GM23338 (cell line): ENCODE measurements at regions not wholly inside any gene's neighbourhood (a gene's known extent, or its start where the extent isn't known, plus 50 kb on each side); places are given as distances from the start of the nearest gene placed in this dataset.

ENCODE experiments used
- ATAC-seq: fragments of 200-7000 bp; cut with Tn5 transposase; 3 replicates; pipeline ENCODE4 v1.9.1; 2020
- DNase-seq: peaks from one replicate; pipeline ENCODE4 v3.0.0-alpha.2; 2015; ENCODE audit warnings: low spot score
- H2AFZ ChIP-seq: fragments of 200-600 bp; sonication (generic); 2 replicates; pipeline ENCODE4 v1.8.0; 2016; ENCODE audit warnings: antibody characterized with exemption, mild to moderate bottlenecking, moderate library complexity
- H3F3A ChIP-seq: fragments of 200-600 bp; sonication (generic); replicated peaks from 2 replicates; pipeline ENCODE4 v1.8.0; 2017; ENCODE audit warnings: antibody characterized with exemption, mixed run types, low read depth
- H3K27ac ChIP-seq: fragments of 200-600 bp; sonication (generic); 2 replicates; pipeline ENCODE4 v1.6.1; 2016; ENCODE audit warnings: low read depth
- H3K27me3 ChIP-seq: fragments of 200-600 bp; sonication (generic); 2 replicates; pipeline ENCODE4 v1.8.0; 2016; ENCODE audit warnings: mild to moderate bottlenecking, mixed run types, moderate library complexity; ENCODE audit not compliant: insufficient read depth
- H3K36me3 ChIP-seq: fragments of 200-600 bp; sonication (generic); 2 replicates; pipeline ENCODE4 v1.8.0; 2016; ENCODE audit warnings: mild to moderate bottlenecking; ENCODE audit not compliant: insufficient read depth
- H3K4me1 ChIP-seq: fragments of 200-600 bp; sonication (generic); 2 replicates; pipeline ENCODE4 v1.8.0; 2016; ENCODE audit warnings: mild to moderate bottlenecking, moderate library complexity; ENCODE audit not compliant: insufficient read depth
- H3K4me2 ChIP-seq: fragments of 200-600 bp; sonication (generic); 2 replicates; pipeline ENCODE4 v1.7.1; 2017; ENCODE audit warnings: mixed run types
- H3K4me3 ChIP-seq: fragments of 200-600 bp; sonication (generic); 2 replicates; pipeline ENCODE4 v1.6.1; 2016; ENCODE audit warnings: mixed run types
- H3K79me2 ChIP-seq: fragments of 200-600 bp; sonication (generic); replicated peaks from 2 replicates; pipeline ENCODE4 v1.8.0; 2017; ENCODE audit warnings: mild to moderate bottlenecking; ENCODE audit not compliant: insufficient read depth
- H3K9me2 ChIP-seq: fragments of 200-600 bp; sonication (generic); 2 replicates; pipeline ENCODE4 v1.8.0; 2017; ENCODE audit not compliant: insufficient read depth
- H4K20me1 ChIP-seq: fragments of 200-600 bp; sonication (generic); replicated peaks from 2 replicates; pipeline ENCODE4 v1.8.0; 2017; ENCODE audit warnings: mild to moderate bottlenecking; ENCODE audit not compliant: insufficient read depth
- H3K27ac Mint-ChIP-seq: 2 replicates; pipeline ENCODE4 v1.8.0; 2020; ENCODE audit warnings: inconsistent platforms, mild to moderate bottlenecking, moderate library complexity, mixed read lengths
- H3K27me3 Mint-ChIP-seq: 3 replicates; pipeline ENCODE4 v1.8.0; 2022; ENCODE audit warnings: low read depth, mild to moderate bottlenecking, moderate library complexity, mixed read lengths, inconsistent platforms; ENCODE audit not compliant: insufficient read depth, poor library complexity
- H3K36me3 Mint-ChIP-seq: 3 replicates; pipeline ENCODE4 v1.8.0; 2021; ENCODE audit warnings: low read depth, mild to moderate bottlenecking, inconsistent platforms, moderate library complexity, mixed read lengths
- H3K4me1 Mint-ChIP-seq: 3 replicates; pipeline ENCODE4 v1.8.0; 2020; ENCODE audit warnings: mild to moderate bottlenecking, inconsistent platforms, mixed read lengths
- H3K4me3 Mint-ChIP-seq: 3 replicates; pipeline ENCODE4 v1.8.0; 2021; ENCODE audit warnings: moderate library complexity, mild to moderate bottlenecking, inconsistent platforms, mixed read lengths
- H3K9me3 Mint-ChIP-seq: 3 replicates; pipeline ENCODE4 v1.8.0; 2020; ENCODE audit warnings: moderate library complexity, mild to moderate bottlenecking, inconsistent platforms, mixed read lengths
- CREB1 ChIP-seq: fragments of 250-450 bp; sonication (Bioruptor Pico); IDR thresholded peaks from 2 replicates; pipeline ENCODE4 v1.5.0; 2020; ENCODE audit warnings: low read depth, mild to moderate bottlenecking, moderate library complexity
- CTCF ChIP-seq, 2 experiments: fragments of 200-600 bp in 1 of 2; sonication (generic) in 1 of 2; conservative IDR thresholded peaks; 2 replicates each; pipeline versions ENCODE4 v1.5.1 to v1.6.1; 2016 to 2017; ENCODE audit warnings: antibody characterized with exemption in 2 of 2, low read depth in 2 of 2, mild to moderate bottlenecking in 2 of 2, moderate library complexity in 1 of 2
- ETS1 ChIP-seq: IDR thresholded peaks from 2 replicates; pipeline ENCODE4 v1.6.1; 2016; ENCODE audit warnings: antibody characterized with exemption
- EZH2 ChIP-seq: fragments of 200-600 bp; sonication (generic); IDR thresholded peaks from one replicate; pipeline ENCODE4 v1.8.0; 2017; ENCODE audit warnings: antibody characterized with exemption, mild to moderate bottlenecking, low read depth; ENCODE audit not compliant: unreplicated experiment
- EZH2phosphoT487 ChIP-seq: fragments of 200-600 bp; sonication (generic); IDR thresholded peaks from one replicate; pipeline ENCODE4 v1.8.1; 2018; ENCODE audit warnings: antibody characterized with exemption; ENCODE audit not compliant: unreplicated experiment
- JUNB ChIP-seq: IDR thresholded peaks from one replicate; pipeline ENCODE4 v1.6.1; 2016; ENCODE audit warnings: antibody characterized with exemption; ENCODE audit not compliant: unreplicated experiment
- NANOG ChIP-seq: IDR thresholded peaks from 2 replicates; pipeline ENCODE4 v1.6.1; 2016; ENCODE audit warnings: antibody characterized with exemption, borderline replicate concordance
- POLR2AphosphoS5 ChIP-seq: IDR thresholded peaks from 2 replicates; pipeline ENCODE4 v1.6.1; 2016; ENCODE audit warnings: antibody characterized with exemption, low read depth
- REST ChIP-seq: IDR thresholded peaks from one replicate; pipeline ENCODE4 v1.6.1; 2018; ENCODE audit warnings: antibody characterized with exemption; ENCODE audit not compliant: unreplicated experiment
- STAT1 ChIP-seq: IDR thresholded peaks from one replicate; pipeline ENCODE4 v1.6.1; 2016; ENCODE audit warnings: antibody characterized with exemption; ENCODE audit not compliant: unreplicated experiment
- ZNF114 ChIP-seq: fragments of 250-450 bp; sonication (Bioruptor Pico); IDR thresholded peaks from 2 replicates; pipeline ENCODE4 v1.5.0; 2020; ENCODE audit warnings: mild to moderate bottlenecking, moderate library complexity
- ZNF331 ChIP-seq: fragments of 250-450 bp; sonication (Bioruptor Pico); IDR thresholded peaks from 2 replicates; pipeline ENCODE4 v1.5.0; 2020; ENCODE audit warnings: low read depth, mild to moderate bottlenecking, moderate library complexity
- ZNF462 ChIP-seq: fragments of 250-450 bp; sonication (Bioruptor Pico); IDR thresholded peaks from 2 replicates; pipeline ENCODE4 v1.5.0; 2020; ENCODE audit warnings: mild to moderate bottlenecking, moderate library complexity

GRCh38 chr18:68177807-68178702 is 536.9 kb downstream of the TMX3 start:
- no peak overlapping the region for H3K4me3 ChIP-seq
- H3K9me2 ChIP-seq, result no peaks in the 10 kb centered on the region
- Mint-ChIP-seq H3K36me3 (no peaks in the 10 kb centered on the region), H3K4me1 (peaks cover 10% of the 10 kb centered on the region), H3K4me3 (no peak overlapping the region), H3K27me3 (peaks cover 2% of the 10 kb centered on the region), H3K9me3 (no peaks in the 10 kb centered on the region), H3K27ac (no peak overlapping the region)
- no peak overlapping the region for H3K27ac ChIP-seq
- H3K4me1 ChIP-seq, result no peaks in the 10 kb centered on the region
- no peaks in the 10 kb centered on the region for H3K27me3 ChIP-seq
- no peak for DNase-seq
- no peaks in the 10 kb centered on the region for H3K36me3 ChIP-seq
- H3F3A ChIP-seq, result no peaks in the 10 kb centered on the region
- H3K4me2 ChIP-seq, result no peak overlapping the region
- TF ChIP-seq POLR2AphosphoS5 (no peak), STAT1 (no peak), ZNF462 (CRISPR knock-in tag) (no peak), JUNB (no peak), EZH2 (no peak), ZNF114 (CRISPR knock-in tag) (no peak), ETS1 (no peak), NANOG (no peak), EZH2phosphoT487 (no peak), CTCF (conservative IDR thresholded peaks at IDR 0.05; ENCODE audit: low read depth in 2 of 2) (no peak), ZNF331 (CRISPR knock-in tag) (no peak), CREB1 (CRISPR knock-in tag) (no peak), REST (no peak)
- no peaks in the 10 kb centered on the region for H3K79me2 ChIP-seq
- no peak overlapping the region for H2AFZ ChIP-seq
- no peak for ATAC-seq
- no peaks in the 10 kb centered on the region for H4K20me1 ChIP-seq
